ENCODE measurements at regions not wholly inside any gene's neighbourhood (a gene's known extent, or its start where the extent isn't known, plus 50 kb on each side); places are given as distances from the start of the nearest gene placed in this dataset.

GRCh38 chr10:113422371-113422770 is 130.5 kb upstream of the HABP2 start:
- no peak for DNase-seq (ENCODE audit: low read depth)
- no peak overlapping the region for H3K4me3 ChIP-seq (ENCODE audit: low read depth, low read length)
- no peak for TF ChIP-seq CTCF (conservative IDR thresholded peaks at IDR 0.05; ENCODE audit: low read depth, low read length)

GRCh38 chr10:113423981-113424721 is 128.7 kb upstream of the HABP2 start:
- no peak for TF ChIP-seq CTCF (conservative IDR thresholded peaks at IDR 0.05; ENCODE audit: low read depth, low read length)
- no peak for DNase-seq (ENCODE audit: low read depth)
- H3K4me3 ChIP-seq (ENCODE audit: low read depth, low read length): no peak overlapping the region

- DNase-seq (ENCODE audit: low read depth): no peak
- no peak overlapping the region for H3K4me3 ChIP-seq (ENCODE audit: low read depth, low read length)
- no peak for TF ChIP-seq CTCF (conservative IDR thresholded peaks at IDR 0.05; ENCODE audit: low read depth, low read length)
Measured at GRCh38 chr10:113425008-113425407, 127.8 kb upstream of the HABP2 start.

GRCh38 chr10:113425541-113425951 is 127.3 kb upstream of the HABP2 start:
- DNase-seq (ENCODE audit: low read depth): peak; percentile 39
- TF ChIP-seq CTCF (conservative IDR thresholded peaks at IDR 0.05; ENCODE audit: low read depth, low read length): no peak

GRCh38 chr10:113426181-113426877 is 126.5 kb upstream of the HABP2 start:
- no peak for DNase-seq (ENCODE audit: low read depth)
- no peak for TF ChIP-seq CTCF (conservative IDR thresholded peaks at IDR 0.05; ENCODE audit: low read depth, low read length)
- H3K4me3 ChIP-seq (ENCODE audit: low read depth, low read length): no peak overlapping the region

More at GRCh38 chr10:113425541-113425951, 127.3 kb upstream of the HABP2 start:
- H3K4me3 ChIP-seq (ENCODE audit: low read depth, low read length): no peak overlapping the region

- TF ChIP-seq CTCF (conservative IDR thresholded peaks at IDR 0.05; ENCODE audit: low read depth, low read length): no peak
- H3K4me3 ChIP-seq (ENCODE audit: low read depth, low read length): no peak overlapping the region
- no peak for DNase-seq (ENCODE audit: low read depth)
Measured at GRCh38 chr10:113427236-113427735, 125.6 kb upstream of the HABP2 start.

Data from choroid plexus epithelial cell (primary cell).